Adrenal gland (tissue), 5 donors: ENCODE measurements at regions not wholly inside any gene's neighbourhood (a gene's known extent, or its start where the extent isn't known, plus 50 kb on each side); places are given as distances from the start of the nearest gene placed in this dataset.

ENCODE experiments used
- POLR2A ChIP-seq, 2 donors: fragments of 450-650 bp; IDR thresholded peaks; one replicate each; pipeline ENCODE4 v1.6.1; 2017; ENCODE audit warnings: antibody characterized with exemption in 2 of 2, mild to moderate bottlenecking in 2 of 2, moderate library complexity in 1 of 2
- TF ChIP-seq, protein P1 (sequence below), 6 experiments: fragments of 450-650 bp in 4 of 6; fragments of 200-600 bp in 2 of 6; sonication (generic) in 1 of 6; IDR thresholded peaks; 1 replicate in 5 of 6; 2 replicates in 1 of 6; pipeline versions ENCODE4 v1.5.1 to v1.8.0; 2016 to 2021; ENCODE audit warnings: antibody characterized with exemption in 6 of 6, mild to moderate bottlenecking in 2 of 6, moderate library complexity in 1 of 6
- donor health status: DM: no; HTN: no; CAD: no.

DNA sequence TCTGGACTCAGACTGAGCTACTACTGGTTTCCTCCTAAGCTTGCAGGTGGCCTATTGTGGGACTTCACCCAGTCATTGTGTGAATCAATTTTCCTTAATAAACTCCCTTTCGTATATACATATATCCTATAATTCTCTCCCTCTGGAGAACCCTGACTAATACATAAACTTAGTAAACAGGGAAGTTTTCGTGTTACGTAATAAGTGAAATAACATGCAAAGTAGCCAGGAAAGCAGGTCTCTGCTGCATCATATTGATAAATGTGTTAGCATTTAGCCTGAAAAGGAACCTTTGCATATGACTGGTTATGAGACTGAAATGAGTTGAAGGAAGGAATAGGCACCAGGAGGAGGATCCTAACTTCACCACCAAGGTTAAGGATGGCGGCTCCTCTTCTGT lies 527.2 kb upstream of the FAM98A start:
- TF ChIP-seq, protein P1, sequence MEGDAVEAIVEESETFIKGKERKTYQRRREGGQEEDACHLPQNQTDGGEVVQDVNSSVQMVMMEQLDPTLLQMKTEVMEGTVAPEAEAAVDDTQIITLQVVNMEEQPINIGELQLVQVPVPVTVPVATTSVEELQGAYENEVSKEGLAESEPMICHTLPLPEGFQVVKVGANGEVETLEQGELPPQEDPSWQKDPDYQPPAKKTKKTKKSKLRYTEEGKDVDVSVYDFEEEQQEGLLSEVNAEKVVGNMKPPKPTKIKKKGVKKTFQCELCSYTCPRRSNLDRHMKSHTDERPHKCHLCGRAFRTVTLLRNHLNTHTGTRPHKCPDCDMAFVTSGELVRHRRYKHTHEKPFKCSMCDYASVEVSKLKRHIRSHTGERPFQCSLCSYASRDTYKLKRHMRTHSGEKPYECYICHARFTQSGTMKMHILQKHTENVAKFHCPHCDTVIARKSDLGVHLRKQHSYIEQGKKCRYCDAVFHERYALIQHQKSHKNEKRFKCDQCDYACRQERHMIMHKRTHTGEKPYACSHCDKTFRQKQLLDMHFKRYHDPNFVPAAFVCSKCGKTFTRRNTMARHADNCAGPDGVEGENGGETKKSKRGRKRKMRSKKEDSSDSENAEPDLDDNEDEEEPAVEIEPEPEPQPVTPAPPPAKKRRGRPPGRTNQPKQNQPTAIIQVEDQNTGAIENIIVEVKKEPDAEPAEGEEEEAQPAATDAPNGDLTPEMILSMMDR (IDR thresholded peaks at IDR 0.05) = no peak
- no peak for TF ChIP-seq POLR2A (IDR thresholded peaks at IDR 0.05)
